ENCODE measurements at regions not wholly inside any gene's neighbourhood (a gene's known extent, or its start where the extent isn't known, plus 50 kb on each side); places are given as distances from the start of the nearest gene placed in this dataset.

DNA sequence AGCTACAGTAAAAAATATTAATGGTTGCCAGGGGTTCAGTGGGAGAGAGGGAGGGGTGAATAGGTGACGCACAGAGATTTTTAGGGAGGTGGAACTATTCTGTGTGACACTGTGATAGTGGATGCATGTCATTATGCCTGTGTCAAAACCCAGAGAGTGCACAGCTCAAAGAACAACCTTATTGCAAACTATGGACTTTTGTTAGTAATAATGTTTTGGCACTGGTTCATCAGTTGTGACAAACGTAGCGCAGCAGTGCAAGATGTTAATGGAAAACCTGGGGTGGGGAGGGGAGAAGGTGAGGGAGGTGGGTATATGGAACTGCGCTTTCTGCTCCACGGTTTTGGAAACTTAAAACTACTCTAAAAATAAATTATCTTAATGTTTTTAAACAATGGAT lies 134.6 kb upstream of the RFC3 start:
- TF ChIP-seq, protein P1, sequence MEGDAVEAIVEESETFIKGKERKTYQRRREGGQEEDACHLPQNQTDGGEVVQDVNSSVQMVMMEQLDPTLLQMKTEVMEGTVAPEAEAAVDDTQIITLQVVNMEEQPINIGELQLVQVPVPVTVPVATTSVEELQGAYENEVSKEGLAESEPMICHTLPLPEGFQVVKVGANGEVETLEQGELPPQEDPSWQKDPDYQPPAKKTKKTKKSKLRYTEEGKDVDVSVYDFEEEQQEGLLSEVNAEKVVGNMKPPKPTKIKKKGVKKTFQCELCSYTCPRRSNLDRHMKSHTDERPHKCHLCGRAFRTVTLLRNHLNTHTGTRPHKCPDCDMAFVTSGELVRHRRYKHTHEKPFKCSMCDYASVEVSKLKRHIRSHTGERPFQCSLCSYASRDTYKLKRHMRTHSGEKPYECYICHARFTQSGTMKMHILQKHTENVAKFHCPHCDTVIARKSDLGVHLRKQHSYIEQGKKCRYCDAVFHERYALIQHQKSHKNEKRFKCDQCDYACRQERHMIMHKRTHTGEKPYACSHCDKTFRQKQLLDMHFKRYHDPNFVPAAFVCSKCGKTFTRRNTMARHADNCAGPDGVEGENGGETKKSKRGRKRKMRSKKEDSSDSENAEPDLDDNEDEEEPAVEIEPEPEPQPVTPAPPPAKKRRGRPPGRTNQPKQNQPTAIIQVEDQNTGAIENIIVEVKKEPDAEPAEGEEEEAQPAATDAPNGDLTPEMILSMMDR (IDR thresholded peaks at IDR 0.05; ENCODE audit: poor library complexity, severe bottlenecking), result no peak
- TF ChIP-seq SMC3 (conservative IDR thresholded peaks at IDR 0.05; ENCODE audit: poor library complexity) (no peak), EZH2 (IDR thresholded peaks at IDR 0.05; ENCODE audit: borderline replicate concordance, insufficient read depth, low read length, poor library complexity, severe bottlenecking) (no peak), POLR2AphosphoS5 (IDR thresholded peaks at IDR 0.05) (no peak), RAD21 (conservative IDR thresholded peaks at IDR 0.05) (no peak), EP300 (conservative IDR thresholded peaks at IDR 0.05; ENCODE audit: poor library complexity, severe bottlenecking) (no peak)
- TF ChIP-seq, protein P2, sequence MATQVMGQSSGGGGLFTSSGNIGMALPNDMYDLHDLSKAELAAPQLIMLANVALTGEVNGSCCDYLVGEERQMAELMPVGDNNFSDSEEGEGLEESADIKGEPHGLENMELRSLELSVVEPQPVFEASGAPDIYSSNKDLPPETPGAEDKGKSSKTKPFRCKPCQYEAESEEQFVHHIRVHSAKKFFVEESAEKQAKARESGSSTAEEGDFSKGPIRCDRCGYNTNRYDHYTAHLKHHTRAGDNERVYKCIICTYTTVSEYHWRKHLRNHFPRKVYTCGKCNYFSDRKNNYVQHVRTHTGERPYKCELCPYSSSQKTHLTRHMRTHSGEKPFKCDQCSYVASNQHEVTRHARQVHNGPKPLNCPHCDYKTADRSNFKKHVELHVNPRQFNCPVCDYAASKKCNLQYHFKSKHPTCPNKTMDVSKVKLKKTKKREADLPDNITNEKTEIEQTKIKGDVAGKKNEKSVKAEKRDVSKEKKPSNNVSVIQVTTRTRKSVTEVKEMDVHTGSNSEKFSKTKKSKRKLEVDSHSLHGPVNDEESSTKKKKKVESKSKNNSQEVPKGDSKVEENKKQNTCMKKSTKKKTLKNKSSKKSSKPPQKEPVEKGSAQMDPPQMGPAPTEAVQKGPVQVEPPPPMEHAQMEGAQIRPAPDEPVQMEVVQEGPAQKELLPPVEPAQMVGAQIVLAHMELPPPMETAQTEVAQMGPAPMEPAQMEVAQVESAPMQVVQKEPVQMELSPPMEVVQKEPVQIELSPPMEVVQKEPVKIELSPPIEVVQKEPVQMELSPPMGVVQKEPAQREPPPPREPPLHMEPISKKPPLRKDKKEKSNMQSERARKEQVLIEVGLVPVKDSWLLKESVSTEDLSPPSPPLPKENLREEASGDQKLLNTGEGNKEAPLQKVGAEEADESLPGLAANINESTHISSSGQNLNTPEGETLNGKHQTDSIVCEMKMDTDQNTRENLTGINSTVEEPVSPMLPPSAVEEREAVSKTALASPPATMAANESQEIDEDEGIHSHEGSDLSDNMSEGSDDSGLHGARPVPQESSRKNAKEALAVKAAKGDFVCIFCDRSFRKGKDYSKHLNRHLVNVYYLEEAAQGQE (IDR thresholded peaks at IDR 0.05; ENCODE audit: borderline replicate concordance), result no peak
